GM21825 (cell line): ENCODE measurements at regions not wholly inside any gene's neighbourhood (a gene's known extent, or its start where the extent isn't known, plus 50 kb on each side); places are given as distances from the start of the nearest gene placed in this dataset.
"Not testable (repeated sequence)": the region's sequence is repeated elsewhere in the genome, so short reads cannot be mapped to it uniquely, and the experiment has no call there.

Experiments used
- ATAC-seq: cut with Tn5 transposase; IDR thresholded peaks from one replicate; pipeline ENCODE4 v1.9.1; 2021; ENCODE audit warnings: mild to moderate bottlenecking, moderate library complexity; ENCODE audit not compliant: unreplicated experiment

- no peak for ATAC-seq
Observed at GRCh38 chr7:115297656-115298055, 375.8 kb downstream of the MDFIC start.

- ATAC-seq = no peak
Observed at GRCh38 chr7:115293628-115294240, 371.8 kb downstream of the MDFIC start.

GRCh38 chr7:115292381-115292780 lies 370.5 kb downstream of the MDFIC start:
- ATAC-seq = no peak

- no peak for ATAC-seq
Observed at GRCh38 chr7:115289971-115290370, 368.1 kb downstream of the MDFIC start.

DNA sequence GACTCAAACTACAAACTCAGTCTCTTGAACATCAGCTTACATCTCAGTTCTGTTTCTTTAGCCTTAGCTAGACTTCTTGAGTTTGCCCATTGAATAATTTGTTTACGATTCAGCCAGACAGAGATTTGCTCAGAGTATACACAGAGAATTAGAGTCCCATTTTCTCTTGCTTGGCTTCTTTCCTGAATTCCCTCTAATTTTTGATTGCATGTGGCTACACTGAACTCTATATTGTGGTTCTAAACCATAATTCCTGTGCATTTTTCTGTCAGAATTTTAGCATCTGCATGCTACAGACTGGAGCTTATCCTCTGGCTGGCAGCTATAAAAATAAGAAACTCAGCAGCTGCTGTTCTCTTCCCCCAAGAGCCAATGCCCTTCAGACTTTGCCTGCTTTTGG lies 354.9 kb downstream of the MDFIC start:
- ATAC-seq = no peak

DNA sequence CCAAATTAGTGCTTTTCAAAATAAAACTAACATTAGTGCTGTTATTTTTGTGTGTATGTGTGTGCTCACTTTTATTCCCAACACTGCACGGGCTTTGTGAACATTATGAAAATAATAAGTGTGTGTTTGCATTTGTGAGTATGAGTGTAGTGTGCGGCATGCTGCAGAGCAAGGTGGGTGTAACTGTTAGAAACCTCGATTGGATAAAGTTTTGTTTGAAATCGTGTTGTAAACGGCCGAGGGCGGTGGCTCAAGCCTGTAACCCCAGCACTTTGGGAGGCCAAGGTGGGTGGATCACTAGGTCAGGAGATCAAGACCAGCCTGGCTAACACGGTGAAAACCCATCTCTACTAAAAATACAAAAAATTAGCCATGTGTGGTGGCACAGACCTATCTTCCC lies 352.0 kb downstream of the MDFIC start:
- ATAC-seq = not testable (repeated sequence)

GRCh38 chr7:115273139-115273772 lies 351.4 kb downstream of the MDFIC start:
- ATAC-seq = no peak

DNA sequence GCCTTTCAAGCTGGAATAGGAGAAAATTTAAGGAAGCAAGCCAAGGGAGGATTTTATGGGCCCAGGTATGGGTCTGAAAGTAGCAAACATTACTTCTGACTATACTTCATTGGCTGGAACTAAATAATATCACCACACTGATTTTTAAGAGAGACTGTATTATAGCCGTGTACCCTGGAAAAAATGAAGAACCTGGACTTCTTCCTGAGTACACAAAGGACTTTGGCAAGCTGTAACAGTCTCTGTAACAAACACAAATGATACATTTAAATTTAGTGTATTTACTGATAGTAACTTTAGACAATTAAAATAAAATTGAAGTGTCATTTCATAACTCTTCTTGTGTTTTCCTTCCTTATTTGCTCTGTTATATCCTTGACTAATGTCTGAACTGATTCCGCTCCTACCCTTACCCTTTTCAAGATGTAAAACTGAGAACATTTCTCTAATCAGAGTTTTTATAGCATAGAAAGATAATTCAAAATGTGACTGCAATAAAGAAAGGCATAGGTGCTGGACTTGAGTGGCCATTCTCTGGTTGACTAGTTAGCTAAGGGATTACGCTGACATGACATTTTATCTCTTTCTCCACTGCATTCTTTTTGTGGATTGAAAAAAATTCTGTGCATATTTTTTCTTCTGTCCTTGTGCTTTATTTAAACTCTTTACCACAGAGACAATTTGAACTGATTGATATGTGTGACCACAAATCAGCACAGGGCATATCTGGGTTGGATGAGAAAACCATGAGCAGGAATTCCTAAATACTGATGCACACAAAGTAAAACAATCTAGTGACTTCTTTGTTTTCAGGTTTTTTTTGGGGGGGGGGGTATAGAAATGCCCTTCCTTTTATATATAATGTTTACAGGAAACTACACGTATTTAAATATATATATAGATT lies 349.7 kb downstream of the MDFIC start:
- no peak for ATAC-seq

DNA sequence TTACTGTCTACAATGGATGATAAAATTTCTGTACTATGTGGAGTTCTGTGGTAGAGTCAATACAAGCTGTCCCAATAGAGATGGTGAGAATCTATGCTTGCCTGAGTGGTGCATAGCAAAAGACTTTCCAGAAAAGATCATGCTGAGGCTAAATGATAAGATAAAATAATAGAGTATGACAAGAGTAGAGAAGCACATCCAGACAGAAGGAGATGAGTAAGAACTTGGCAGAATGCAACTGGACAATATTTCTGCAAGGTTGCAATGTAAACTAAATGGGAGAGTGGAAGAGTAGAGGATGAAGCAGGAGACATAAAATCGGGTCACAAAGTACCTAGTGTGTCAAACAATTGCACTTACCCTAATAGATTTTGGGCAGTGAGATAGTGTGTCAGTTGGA lies 347.6 kb downstream of the MDFIC start:
- no peak for ATAC-seq

GRCh38 chr7:115267503-115267902 lies 345.6 kb downstream of the MDFIC start:
- no peak for ATAC-seq

GRCh38 chr7:115260381-115260780 lies 338.5 kb downstream of the MDFIC start:
- ATAC-seq = no peak

GRCh38 chr7:115252461-115252860 lies 330.6 kb downstream of the MDFIC start:
- ATAC-seq = no peak

DNA sequence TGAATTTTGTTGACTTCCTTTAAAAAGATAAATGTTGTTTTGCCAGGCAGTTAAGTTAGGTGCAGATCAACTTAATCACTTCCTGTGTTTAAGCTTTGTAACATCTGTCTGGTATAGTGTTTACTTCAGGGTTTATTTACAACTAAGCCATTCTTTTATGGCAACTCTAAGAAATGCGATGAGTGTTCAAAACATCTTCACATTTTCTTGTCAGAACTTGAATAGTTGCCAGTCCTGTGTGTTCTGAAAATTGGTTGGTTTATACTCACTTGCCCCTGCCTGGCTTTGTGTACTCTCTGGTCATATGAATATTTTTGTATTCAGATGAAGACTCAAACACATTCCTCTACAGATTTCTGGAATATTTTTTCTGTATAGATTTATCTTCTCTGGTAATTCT lies 327.2 kb downstream of the MDFIC start:
- ATAC-seq = no peak

GRCh38 chr7:115241151-115241550 lies 319.3 kb downstream of the MDFIC start:
- ATAC-seq = no peak

DNA sequence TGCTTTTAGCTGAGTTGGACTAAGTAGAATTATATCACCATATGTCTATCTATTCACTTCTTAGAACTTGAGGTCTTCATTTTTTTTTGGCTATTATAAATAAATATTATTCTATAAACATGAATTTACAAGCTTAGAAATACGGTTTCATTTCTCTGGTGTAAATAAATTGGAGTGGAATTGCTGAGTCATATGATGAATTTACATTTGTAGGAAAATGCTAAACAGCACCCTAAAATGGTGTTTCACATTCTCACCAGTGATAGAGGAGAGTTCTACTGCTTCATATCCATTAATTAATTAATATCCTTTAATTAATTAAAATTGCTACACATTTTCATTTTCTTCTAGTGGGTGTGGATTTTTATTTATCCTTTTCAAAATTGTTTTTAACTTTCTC lies 318.3 kb downstream of the MDFIC start:
- no peak for ATAC-seq

- ATAC-seq = no peak
Observed at GRCh38 chr7:115235075-115235474, 313.2 kb downstream of the MDFIC start.

GRCh38 chr7:115233809-115234208 lies 311.9 kb downstream of the MDFIC start:
- no peak for ATAC-seq

DNA sequence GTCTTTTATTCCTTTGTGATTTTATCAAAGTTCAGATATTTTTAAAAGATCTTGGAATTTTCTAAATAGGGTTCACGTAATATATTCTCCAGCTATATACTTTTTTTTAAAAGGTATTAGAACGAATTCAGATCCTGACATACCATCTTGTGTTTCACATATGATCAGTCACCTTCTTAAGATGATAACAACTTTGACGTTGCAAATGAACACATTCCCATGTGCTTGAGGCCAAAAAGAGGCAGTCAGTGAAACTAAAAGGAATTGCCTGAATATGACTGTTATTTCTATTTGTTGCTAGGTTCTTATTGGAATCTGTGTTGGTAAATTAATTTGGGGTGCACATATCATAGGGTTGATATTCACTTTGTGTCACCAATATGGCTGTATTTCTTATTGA lies 310.1 kb downstream of the MDFIC start:
- no peak for ATAC-seq

DNA sequence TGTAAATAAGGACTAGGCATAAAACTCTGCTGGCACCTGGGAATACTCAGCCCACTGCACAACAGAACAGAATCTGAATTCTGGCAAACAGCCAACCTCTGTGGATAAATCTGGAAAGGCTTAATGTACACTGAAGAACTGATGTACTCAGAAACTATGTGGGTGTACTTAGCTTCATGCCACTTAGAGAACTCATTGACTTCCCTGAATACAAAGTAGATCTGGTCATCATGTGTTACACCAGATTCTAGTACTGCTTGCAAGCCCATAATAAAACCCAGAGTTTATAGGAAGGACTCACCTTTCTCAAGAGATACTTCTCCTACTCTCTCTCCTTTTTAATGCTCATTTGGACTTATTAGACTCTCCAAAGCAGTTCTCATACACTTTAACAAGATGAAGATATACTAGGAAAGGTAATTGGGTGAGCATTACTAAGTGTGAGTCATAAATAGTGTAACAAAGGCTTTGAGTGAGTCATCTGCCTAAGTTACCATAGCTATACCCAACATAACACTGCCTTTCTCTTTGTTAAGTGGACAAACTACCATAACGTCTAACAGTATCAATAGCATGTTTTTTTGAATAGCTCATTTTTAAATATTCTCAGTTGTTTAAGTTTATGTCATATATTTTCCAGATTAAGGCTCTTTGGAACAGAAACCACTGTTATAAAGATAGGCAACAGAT lies 309.1 kb downstream of the MDFIC start:
- ATAC-seq = no peak

- no peak for ATAC-seq
Observed at GRCh38 chr7:115229401-115230105, 307.7 kb downstream of the MDFIC start.
